Heart left ventricle (tissue), 16 donors: ENCODE measurements at regions not wholly inside any gene's neighbourhood (a gene's known extent, or its start where the extent isn't known, plus 50 kb on each side); places are given as distances from the start of the nearest gene placed in this dataset.

ENCODE experiments used
- ATAC-seq, 4 donors: fragments of 200-7000 bp; cut with Tn5 transposase; one replicate each; pipeline ENCODE4 v1.9.1; 2020 to 2022; ENCODE audit warnings: moderate library complexity in 4 of 4, mild to moderate bottlenecking in 3 of 4, moderate number of reproducible peaks in 1 of 4
- DNase-seq, 5 donors: peaks; one replicate each; pipeline ENCODE4 v3.0.0-alpha.2; 2020
- H3K27ac ChIP-seq, 12 donors: fragments of 200-600 bp; sonication (generic) in 4 of 12; one replicate each; pipeline versions ENCODE4 v1.5.0 to v1.8.0; 2016 to 2022; ENCODE audit warnings: mild to moderate bottlenecking in 2 of 12
- H3K27me3 ChIP-seq, 9 donors: fragments of 200-600 bp; sonication (generic) in 2 of 9; one replicate each; pipeline versions ENCODE4 v1.5.1 to v1.8.0; 2016 to 2022; ENCODE audit warnings: mild to moderate bottlenecking in 3 of 9
- H3K36me3 ChIP-seq, 9 donors: fragments of 200-600 bp; sonication (generic) in 2 of 9; one replicate each; pipeline versions ENCODE4 v1.5.0 to v1.8.0; 2018 to 2022; ENCODE audit warnings: mild to moderate bottlenecking in 2 of 9
- H3K4me1 ChIP-seq, 12 donors: fragments of 200-600 bp; sonication (generic) in 4 of 12; one replicate each; pipeline versions ENCODE4 v1.5.0 to v1.8.0; 2016 to 2022; ENCODE audit warnings: mild to moderate bottlenecking in 3 of 12
- H3K4me3 ChIP-seq, 12 donors: fragments of 200-600 bp; sonication (generic) in 4 of 12; one replicate each; pipeline versions ENCODE4 v1.5.0 to v1.8.0; 2017 to 2022; ENCODE audit warnings: mild to moderate bottlenecking in 9 of 12, moderate library complexity in 4 of 12
- H3K9me3 ChIP-seq, 12 donors: fragments of 200-600 bp; sonication (generic) in 4 of 12; one replicate each; pipeline versions ENCODE4 v1.5.0 to v1.8.0; 2016 to 2022; ENCODE audit warnings: mild to moderate bottlenecking in 1 of 12
- POLR2A ChIP-seq, 2 donors: fragments of 450-650 bp; IDR thresholded peaks; one replicate each; pipeline ENCODE4 v1.6.1; 2017; ENCODE audit warnings: antibody characterized with exemption in 2 of 2, mild to moderate bottlenecking in 2 of 2, moderate library complexity in 2 of 2
- WGBS, 4 donors: extraction: QIAGEN DNeasy Blood & Tissue Kit in 2 of 4; methylation state at CpG; one replicate each; pipeline versions ENCODE4 v1.1.5 to v1.1.7; 2013 to 2018; 5-methylcytosine and 5-hydroxymethylcytosine counted together
- intact Hi-C, 10 donors: fragments of 100-400 bp; cut with DNase I; formaldehyde crosslinking; loops; one replicate each; pipeline versions ENCODE4 v1.11.1 to v1.14.2; 2022
- TF ChIP-seq, protein P1 (sequence below), 12 donors: fragments of 200-600 bp; sonication (generic) in 4 of 12; IDR thresholded peaks; one replicate each; pipeline versions ENCODE4 v1.5.0 to v1.8.0; 2018 to 2022; ENCODE audit warnings: antibody characterized with exemption in 12 of 12, mild to moderate bottlenecking in 5 of 12
- donor health status: ischemic (EF 13 %, LVEDD 7.1; RV severe dilation, severe dysfunction).
- donor health status: healthy with polysubstance abuse.
- donor health status: DM: no; HTN: yes; CAD: no.
- donor health status: DM: no; HTN: no; CAD: no.
- donor health status: ischemic (EF 25% LVEDD 6.9; RV normal size, moderate dysfunction).
- donor health status: ischemic (EF 25% LVEDD 5.7; RV mildly dilated, moderate dysfunction).
- donor health status: healthy.
- donor health status: DM: yes; HTN: yes; CAD: no.
- donor health status: ischemic (EF 35%, LVEDD 5.7; RV mildly dilated, moderate dysfunction).
- donor health status: nonischemic (EF 11% LVEDD 7.7; RV severe dilation, severe dysfunction).
- donor health status: DM: yes; HTN: yes; CAD: no.
- donor health status: PGD.
- donor health status: ischemic (EF 29% LVEDD 5.4; RV normal size, mild dysfunction).
- donor health status: nonischemic (EF 23%, LVEDD 6.1; RV moderate dilation, normal function).

DNA sequence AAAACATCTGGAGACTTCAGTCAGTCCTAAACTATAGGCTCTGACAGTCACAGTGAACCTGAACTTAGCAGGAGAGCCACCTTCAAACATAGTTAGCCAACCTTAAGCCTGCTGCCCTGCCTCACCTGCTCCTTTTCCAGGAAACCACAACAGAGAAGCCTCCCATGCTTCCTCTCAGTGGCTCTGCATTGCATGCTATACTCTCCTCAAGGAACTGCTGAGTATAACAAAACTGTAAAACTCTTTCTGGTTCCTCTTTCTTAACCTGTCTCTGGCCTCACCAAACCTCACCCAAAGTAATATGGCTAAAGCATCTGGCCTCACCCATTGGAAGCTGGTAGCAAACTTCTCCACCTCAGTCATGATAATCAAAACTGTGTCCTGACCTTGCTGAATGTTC lies 122.1 kb downstream of the ANKRD50 start:
- ATAC-seq (no peak), DNase-seq (no peak)
- H3K27me3 ChIP-seq: no peaks in the 10 kb centered on the region
- H3K4me1 ChIP-seq: no peaks in the 10 kb centered on the region
- intact Hi-C loops: no loop called here
- peaks cover 0 to 16% (median 4%) of the 10 kb centered on the region in 12 donors for H3K9me3 ChIP-seq
- TF ChIP-seq, protein P1, sequence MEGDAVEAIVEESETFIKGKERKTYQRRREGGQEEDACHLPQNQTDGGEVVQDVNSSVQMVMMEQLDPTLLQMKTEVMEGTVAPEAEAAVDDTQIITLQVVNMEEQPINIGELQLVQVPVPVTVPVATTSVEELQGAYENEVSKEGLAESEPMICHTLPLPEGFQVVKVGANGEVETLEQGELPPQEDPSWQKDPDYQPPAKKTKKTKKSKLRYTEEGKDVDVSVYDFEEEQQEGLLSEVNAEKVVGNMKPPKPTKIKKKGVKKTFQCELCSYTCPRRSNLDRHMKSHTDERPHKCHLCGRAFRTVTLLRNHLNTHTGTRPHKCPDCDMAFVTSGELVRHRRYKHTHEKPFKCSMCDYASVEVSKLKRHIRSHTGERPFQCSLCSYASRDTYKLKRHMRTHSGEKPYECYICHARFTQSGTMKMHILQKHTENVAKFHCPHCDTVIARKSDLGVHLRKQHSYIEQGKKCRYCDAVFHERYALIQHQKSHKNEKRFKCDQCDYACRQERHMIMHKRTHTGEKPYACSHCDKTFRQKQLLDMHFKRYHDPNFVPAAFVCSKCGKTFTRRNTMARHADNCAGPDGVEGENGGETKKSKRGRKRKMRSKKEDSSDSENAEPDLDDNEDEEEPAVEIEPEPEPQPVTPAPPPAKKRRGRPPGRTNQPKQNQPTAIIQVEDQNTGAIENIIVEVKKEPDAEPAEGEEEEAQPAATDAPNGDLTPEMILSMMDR (IDR thresholded peaks at IDR 0.05): no peak
- TF ChIP-seq POLR2A (IDR thresholded peaks at IDR 0.05): no peak
- no peaks in the 10 kb centered on the region for H3K36me3 ChIP-seq
- no peak overlapping the region for H3K27ac ChIP-seq
- H3K4me3 ChIP-seq: no peak overlapping the region

DNA sequence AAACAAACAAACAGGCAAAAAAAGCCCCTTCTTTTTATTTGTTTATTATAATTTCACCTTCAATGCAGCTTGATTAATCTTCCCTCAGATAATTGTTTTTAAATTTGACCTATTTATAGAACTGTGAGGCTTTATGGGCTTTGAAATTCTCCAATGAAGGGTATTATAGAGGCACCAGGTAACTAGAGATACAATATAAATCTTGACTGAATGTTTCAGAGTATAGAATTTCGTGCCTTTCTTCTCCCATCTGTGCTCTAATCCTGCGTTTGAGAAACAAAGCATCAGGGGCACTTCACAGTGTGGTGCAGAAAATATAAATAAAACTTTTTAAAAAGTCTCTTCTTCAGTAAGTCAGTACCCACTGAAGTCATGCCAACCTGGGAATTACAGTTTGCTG lies 120.9 kb downstream of the ANKRD50 start:
- H3K36me3 ChIP-seq: no peaks in the 10 kb centered on the region
- H3K4me3 ChIP-seq: no peak overlapping the region
- DNase-seq (no peak), ATAC-seq (no peak)
- no peaks in the 10 kb centered on the region for H3K27me3 ChIP-seq
- H3K27ac ChIP-seq: no peak overlapping the region
- WGBS, 4 donors: 89 to 91% (median 90%) methylated on average over 2 of the region's 2 CpGs
- intact Hi-C loops: no loop called here
- peaks cover 0 to 16% (median 4%) of the 10 kb centered on the region in 12 donors for H3K9me3 ChIP-seq
- no peaks in the 10 kb centered on the region for H3K4me1 ChIP-seq
- no peak for TF ChIP-seq POLR2A (IDR thresholded peaks at IDR 0.05)
- TF ChIP-seq, protein P1 (IDR thresholded peaks at IDR 0.05): no peak

DNA sequence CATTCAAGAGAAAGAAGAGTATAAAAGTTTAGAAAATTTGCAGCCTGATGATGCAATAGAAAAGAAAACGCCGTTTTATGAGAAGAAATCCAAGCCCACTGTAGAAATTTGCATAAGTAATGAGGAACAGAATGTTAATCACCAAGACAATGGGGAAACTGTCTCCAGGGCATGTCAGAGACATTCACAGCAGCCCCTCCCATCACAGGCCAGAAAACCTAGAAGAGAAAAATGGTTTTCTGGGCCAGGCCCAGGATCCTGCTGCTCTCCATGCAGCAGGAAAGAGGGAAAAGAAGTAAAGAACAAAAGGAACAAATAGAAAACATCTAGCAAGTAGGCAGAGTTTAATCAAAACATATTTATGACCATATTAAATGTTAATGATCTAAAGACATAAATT lies 119.0 kb downstream of the ANKRD50 start:
- no peak for TF ChIP-seq POLR2A (IDR thresholded peaks at IDR 0.05)
- TF ChIP-seq, protein P1 (IDR thresholded peaks at IDR 0.05): no peak
- ATAC-seq (no peak), DNase-seq (no peak)
- Histone ChIP-seq H3K4me3 (no peak overlapping the region), H3K27ac (no peak overlapping the region), H3K4me1 (no peaks in the 10 kb centered on the region), H3K9me3 (peaks cover 0 to 6% (median 0%) of the 10 kb centered on the region in 12 donors), H3K36me3 (no peaks in the 10 kb centered on the region), H3K27me3 (no peaks in the 10 kb centered on the region)
- intact Hi-C loops: no loop called here
- WGBS, 4 donors: 88 to 95% (median 92%) methylated on average over 2 of the region's 2 CpGs

DNA sequence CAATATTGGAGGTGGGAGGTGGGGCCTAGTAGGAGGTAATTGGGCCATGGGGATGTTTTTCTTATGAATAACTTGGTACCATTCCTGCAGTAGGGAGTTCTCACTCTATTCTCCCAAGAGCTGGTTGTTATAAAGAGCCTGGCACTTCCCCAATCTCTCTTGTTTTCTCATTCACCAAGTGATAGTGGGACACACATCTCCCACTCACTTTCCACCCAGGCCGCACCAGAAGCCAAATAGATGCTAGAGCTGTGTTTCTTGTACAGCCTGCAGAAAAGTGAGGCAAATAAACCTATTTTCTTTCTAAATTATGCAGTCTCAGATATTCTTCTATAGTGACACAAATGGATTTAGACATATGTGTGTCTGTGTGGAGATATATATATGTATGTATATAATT lies 117.6 kb downstream of the ANKRD50 start:
- 55 to 73% (median 68%) methylated on average over 1 of the region's 1 CpG for WGBS, 4 donors
- Histone ChIP-seq H3K9me3 (no peaks in the 10 kb centered on the region), H3K4me3 (no peak overlapping the region), H3K36me3 (no peaks in the 10 kb centered on the region), H3K4me1 (no peaks in the 10 kb centered on the region), H3K27ac (no peak overlapping the region), H3K27me3 (no peaks in the 10 kb centered on the region)
- DNase-seq: no peak
- peak in 1 of 4 donors; percentile 46 for ATAC-seq
- intact Hi-C loops: no loop called here
- TF ChIP-seq, protein P1 (IDR thresholded peaks at IDR 0.05): no peak
- no peak for TF ChIP-seq POLR2A (IDR thresholded peaks at IDR 0.05)
